ENCODE measurements at regions not wholly inside any gene's neighbourhood (a gene's known extent, or its start where the extent isn't known, plus 50 kb on each side); places are given as distances from the start of the nearest gene placed in this dataset.
"Not testable (repeated sequence)": the region's sequence is repeated elsewhere in the genome, so short reads cannot be mapped to it uniquely, and the experiment has no call there.

DNA sequence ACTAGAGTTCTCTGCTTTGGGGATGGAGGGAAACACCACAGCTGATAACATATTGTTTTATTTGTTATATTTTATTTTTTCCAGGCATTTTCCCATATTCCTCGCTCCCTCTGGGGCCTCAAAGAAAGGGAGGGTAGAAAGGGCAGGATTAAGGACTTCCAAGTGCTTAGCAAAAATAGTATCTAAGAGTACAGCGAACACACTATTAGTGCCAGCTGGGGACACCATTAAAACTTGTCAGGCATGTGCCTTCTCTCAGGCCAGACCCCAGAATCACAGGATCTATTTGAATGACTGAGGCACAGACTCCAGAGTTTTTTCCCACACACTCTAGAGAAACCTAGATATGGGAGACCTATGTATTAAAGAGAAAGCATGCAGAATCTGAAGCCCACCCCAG, 451.0 kb upstream of the TRPC7 start (continued):
- no peak for TF ChIP-seq POLR2AphosphoS2 (conservative IDR thresholded peaks at IDR 0.05; ENCODE audit: low read length)

DNA sequence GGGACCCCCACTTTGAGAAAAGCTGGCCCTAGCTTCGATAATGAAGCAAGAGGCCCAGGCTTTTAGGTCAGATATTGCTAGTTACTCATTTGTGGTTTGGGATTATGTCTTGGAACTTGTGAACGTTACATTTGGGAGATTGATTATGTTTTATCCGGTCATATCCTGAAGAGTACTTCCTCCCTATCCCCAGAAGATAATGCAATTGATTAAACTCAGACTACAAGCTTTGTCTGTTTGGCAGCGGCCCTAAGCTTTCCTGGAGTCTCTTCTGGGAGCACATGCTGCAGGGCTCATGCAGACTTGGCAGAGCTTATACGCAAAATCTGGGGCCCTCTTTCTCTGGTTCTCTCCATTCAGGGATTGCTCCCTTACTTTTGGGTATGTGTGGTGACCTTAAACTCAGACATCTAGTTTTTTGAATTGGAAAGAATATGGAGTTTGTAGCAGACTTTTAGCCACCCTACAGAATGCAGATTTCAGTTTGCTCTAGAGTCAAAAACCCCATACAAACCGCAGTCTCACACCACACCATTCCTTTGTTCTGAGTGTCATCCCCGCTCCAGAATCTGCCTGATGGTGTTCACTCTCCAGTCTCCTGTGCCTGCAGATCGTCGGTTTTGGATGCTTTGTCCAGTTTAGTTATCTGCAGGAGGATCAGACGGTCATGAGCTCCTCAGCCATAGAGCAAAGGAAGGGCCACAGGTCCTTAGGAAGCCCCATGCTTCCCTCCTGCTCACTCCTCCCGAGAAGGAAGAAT, 449.5 kb upstream of the TRPC7 start:
- Histone ChIP-seq H3K27ac (no peak overlapping the region), H3K4me1 (peaks cover 10% of the 10 kb centered on the region; the same call in 2 of the 3 replicates), H3K4me2 (no peak overlapping the region), H3K4me3 (no peak overlapping the region), H3K9me3 (no peaks in the 10 kb centered on the region)
- no peak for TF ChIP-seq CHD4 (IDR thresholded peaks at IDR 0.05; ENCODE audit: borderline replicate concordance)
- TF ChIP-seq MYC (IDR thresholded peaks at IDR 0.05; ENCODE audit: borderline replicate concordance, low read length), result no peak
- TF ChIP-seq, protein P1, sequence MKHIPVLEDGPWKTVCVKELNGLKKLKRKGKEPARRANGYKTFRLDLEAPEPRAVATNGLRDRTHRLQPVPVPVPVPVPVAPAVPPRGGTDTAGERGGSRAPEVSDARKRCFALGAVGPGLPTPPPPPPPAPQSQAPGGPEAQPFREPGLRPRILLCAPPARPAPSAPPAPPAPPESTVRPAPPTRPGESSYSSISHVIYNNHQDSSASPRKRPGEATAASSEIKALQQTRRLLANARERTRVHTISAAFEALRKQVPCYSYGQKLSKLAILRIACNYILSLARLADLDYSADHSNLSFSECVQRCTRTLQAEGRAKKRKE (CRISPR knock-in tag; IDR thresholded peaks at IDR 0.05; ENCODE audit: low read depth), result no peak
- no peak for TF ChIP-seq ESRRA (IDR thresholded peaks at IDR 0.05; ENCODE audit: borderline replicate concordance, low read length)
- TF ChIP-seq ZNF302 (CRISPR knock-in tag; IDR thresholded peaks at IDR 0.05), result no peak
- no peak for TF ChIP-seq HEYL (CRISPR knock-in tag; IDR thresholded peaks at IDR 0.05)
- ChIA-PET CTCF (interaction anchor here (1.3 to 1.6 kb wide), 2 partner anchors 12 to 846 kb away, joined by 3 to 9 read pairs; no protein-coding TSS in a partner anchor), POLR2A (no interaction called here)
- no peak for FAIRE-seq
- DNase-seq (ENCODE audit: low read depth in 1 of 2, low spot score in 1 of 2), result no peak
- ATAC-seq, result no peak
- 60% methylated on average over 11 of the region's 11 CpGs for whole genome bisulfite sequencing (ENCODE audit: missing lambda C conversion rate)

DNA sequence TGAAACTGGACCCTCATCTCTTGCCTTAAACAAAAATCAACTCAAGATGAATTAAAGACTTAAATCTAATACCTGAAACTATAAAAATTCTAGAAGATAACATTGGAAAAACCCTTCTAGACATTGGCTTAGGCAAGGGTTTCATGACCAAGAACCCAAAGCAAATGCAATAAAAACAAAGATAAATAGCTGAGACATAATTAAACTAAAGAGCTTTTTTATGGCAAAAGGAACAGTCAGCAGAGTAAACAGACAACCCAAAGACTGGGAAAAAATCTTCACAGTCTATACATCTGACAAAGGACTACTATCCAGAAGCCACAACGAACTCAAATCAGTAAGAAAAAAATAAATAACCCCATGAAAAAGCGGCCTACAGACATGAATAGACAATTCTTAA, 446.9 kb upstream of the TRPC7 start:
- H3K4me1 ChIP-seq; FAIRE-seq; H3K4me3 ChIP-seq; POLR2A ChIA-PET; ATAC-seq; H3K9me3 ChIP-seq; H3K4me2 ChIP-seq; H3K27ac ChIP-seq; DNase-seq (ENCODE audit: low read depth in 1 of 2, low spot score in 1 of 2): not testable (repeated sequence)
- CTCF ChIA-PET, result interaction anchor here (0.5 kb wide), 1 partner anchor 174 kb away, joined by 3 read pairs; no protein-coding TSS in a partner anchor
- 42% methylated on average over 2 of the region's 2 CpGs for WGBS (ENCODE audit: missing lambda C conversion rate)

DNA sequence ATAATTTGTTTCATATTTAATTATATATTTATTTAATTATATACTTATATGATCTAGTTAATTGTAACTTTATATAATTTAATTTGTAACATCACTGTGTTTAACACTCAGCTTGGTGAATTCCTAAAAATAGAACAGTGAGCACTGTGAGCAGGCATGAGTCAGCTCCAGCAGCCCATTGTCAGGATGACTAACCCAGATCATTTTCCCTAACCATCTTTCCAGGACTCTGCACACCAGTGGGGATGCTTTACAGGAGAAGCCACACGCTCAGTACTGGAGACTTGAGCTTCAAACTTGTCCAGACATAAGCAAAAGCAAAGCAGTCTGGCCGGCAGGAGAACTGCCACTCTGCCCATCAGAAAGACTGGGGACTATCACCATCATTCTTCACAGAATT, 446.2 kb upstream of the TRPC7 start:
- POLR2A ChIA-PET, result no interaction called here
- Histone ChIP-seq H3K4me1 (peaks cover 10% of the 10 kb centered on the region; the same call in 2 of the 3 replicates), H3K4me2 (0 out of 3 replicates have a peak overlapping the region, but pooled peaks have one; percentile 30), H3K4me3 (no peak overlapping the region), H3K27ac (no peak overlapping the region), H3K9me3 (no peaks in the 10 kb centered on the region)
- no peak for FAIRE-seq
- TF ChIP-seq FOSL2 (IDR thresholded peaks at IDR 0.05) (no peak), FOSL2 (CRISPR knock-in tag; IDR thresholded peaks at IDR 0.05) (peak; percentile 43; the same call in 1 of the 2 replicates), RNF2 (IDR thresholded peaks at IDR 0.05; ENCODE audit: borderline replicate concordance, low read depth) (no peak)
- CTCF ChIA-PET, result interaction anchor here (0.7 to 1.8 kb wide), 2 partner anchors 9 to 31 kb away, joined by 3 to 8 read pairs; no protein-coding TSS in a partner anchor
- WGBS (ENCODE audit: missing lambda C conversion rate), result 9% methylated on average over 2 of the region's 2 CpGs
- peak in 1 of 2 experiments; percentile 29 for DNase-seq (ENCODE audit: low read depth in 1 of 2, low spot score in 1 of 2)
- peak; percentile 75 to 91 for ATAC-seq

DNA sequence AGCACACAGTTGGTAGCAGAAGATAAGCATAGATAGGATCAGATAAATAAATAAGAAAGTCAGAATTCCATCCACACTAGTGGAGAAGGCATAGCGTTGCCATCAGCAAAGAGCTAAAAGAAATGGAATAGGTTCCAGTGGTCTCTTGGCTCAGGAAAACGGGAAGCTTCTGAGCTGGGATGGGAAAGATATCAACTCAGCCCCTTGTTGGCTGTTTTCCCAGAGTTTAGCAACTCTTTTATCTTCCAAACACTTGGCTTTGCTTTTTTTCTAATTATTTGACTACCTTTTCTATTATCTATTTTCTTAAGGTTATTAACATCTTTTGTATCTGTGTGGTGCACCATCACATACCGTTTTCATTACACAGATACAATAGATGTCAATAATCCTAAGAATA, 445.7 kb upstream of the TRPC7 start:
- ChIA-PET POLR2A (no interaction called here), CTCF (interaction anchor here (0.7 to 1.8 kb wide), 3 partner anchors 8 to 686 kb away, joined by 3 to 8 read pairs (median 3); no protein-coding TSS in a partner anchor)
- peak overlapping the region; percentile 30; the same call in 1 of the 3 replicates for H3K4me2 ChIP-seq
- no peak overlapping the region for H3K27ac ChIP-seq
- WGBS (ENCODE audit: missing lambda C conversion rate), result 15% methylated on average over 3 of the region's 3 CpGs
- DNase-seq (ENCODE audit: low read depth in 1 of 2, low spot score in 1 of 2) (no peak), ATAC-seq (no peak), FAIRE-seq (no peak)
- H3K4me1 ChIP-seq, result peaks cover 10% of the 10 kb centered on the region; the same call in 2 of the 3 replicates
- H3K4me3 ChIP-seq, result no peak overlapping the region
- H3K9me3 ChIP-seq, result no peaks in the 10 kb centered on the region
- TF ChIP-seq KDM5A (IDR thresholded peaks at IDR 0.05) (no peak), RAD21 (conservative IDR thresholded peaks at IDR 0.05 in 1 of 2, IDR thresholded peaks at IDR 0.05 in 1 of 2) (no peak), JUNB (IDR thresholded peaks at IDR 0.05) (no peak), CHD4 (IDR thresholded peaks at IDR 0.05; ENCODE audit: borderline replicate concordance) (no peak), ZC3H11A (IDR thresholded peaks at IDR 0.05) (no peak), ESRRA (IDR thresholded peaks at IDR 0.05; ENCODE audit: borderline replicate concordance, low read length) (no peak), ZNF302 (CRISPR knock-in tag; IDR thresholded peaks at IDR 0.05) (no peak), SMC3 (IDR thresholded peaks at IDR 0.05) (no peak), RNF2 (IDR thresholded peaks at IDR 0.05; ENCODE audit: borderline replicate concordance, low read depth) (no peak), MYC (IDR thresholded peaks at IDR 0.05; ENCODE audit: borderline replicate concordance, low read length) (no peak), CBX2 (IDR thresholded peaks at IDR 0.05; ENCODE audit: borderline replicate concordance, low read depth) (no peak), CBX8 (IDR thresholded peaks at IDR 0.05) (no peak), TFCP2L1 (CRISPR knock-in tag; IDR thresholded peaks at IDR 0.05) (no peak), EP300 (IDR thresholded peaks at IDR 0.05) (no peak)
- TF ChIP-seq, protein P1 (CRISPR knock-in tag; IDR thresholded peaks at IDR 0.05; ENCODE audit: low read depth), result no peak
- TF ChIP-seq, protein P2, sequence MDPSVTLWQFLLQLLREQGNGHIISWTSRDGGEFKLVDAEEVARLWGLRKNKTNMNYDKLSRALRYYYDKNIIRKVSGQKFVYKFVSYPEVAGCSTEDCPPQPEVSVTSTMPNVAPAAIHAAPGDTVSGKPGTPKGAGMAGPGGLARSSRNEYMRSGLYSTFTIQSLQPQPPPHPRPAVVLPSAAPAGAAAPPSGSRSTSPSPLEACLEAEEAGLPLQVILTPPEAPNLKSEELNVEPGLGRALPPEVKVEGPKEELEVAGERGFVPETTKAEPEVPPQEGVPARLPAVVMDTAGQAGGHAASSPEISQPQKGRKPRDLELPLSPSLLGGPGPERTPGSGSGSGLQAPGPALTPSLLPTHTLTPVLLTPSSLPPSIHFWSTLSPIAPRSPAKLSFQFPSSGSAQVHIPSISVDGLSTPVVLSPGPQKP (IDR thresholded peaks at IDR 0.05; ENCODE audit: low read depth, low read length), result no peak
- TF ChIP-seq, protein P3, sequence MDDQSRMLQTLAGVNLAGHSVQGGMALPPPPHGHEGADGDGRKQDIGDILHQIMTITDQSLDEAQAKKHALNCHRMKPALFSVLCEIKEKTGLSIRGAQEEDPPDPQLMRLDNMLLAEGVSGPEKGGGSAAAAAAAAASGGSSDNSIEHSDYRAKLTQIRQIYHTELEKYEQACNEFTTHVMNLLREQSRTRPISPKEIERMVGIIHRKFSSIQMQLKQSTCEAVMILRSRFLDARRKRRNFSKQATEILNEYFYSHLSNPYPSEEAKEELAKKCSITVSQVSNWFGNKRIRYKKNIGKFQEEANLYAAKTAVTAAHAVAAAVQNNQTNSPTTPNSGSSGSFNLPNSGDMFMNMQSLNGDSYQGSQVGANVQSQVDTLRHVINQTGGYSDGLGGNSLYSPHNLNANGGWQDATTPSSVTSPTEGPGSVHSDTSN (IDR thresholded peaks at IDR 0.05), result no peak

Data from A549 (cell line).